Epithelial cell of esophagus (primary cell): ENCODE measurements at regions not wholly inside any gene's neighbourhood (a gene's known extent, or its start where the extent isn't known, plus 50 kb on each side); places are given as distances from the start of the nearest gene placed in this dataset.
"Not testable (repeated sequence)": the region's sequence is repeated elsewhere in the genome, so short reads cannot be mapped to it uniquely, and the experiment has no call there.

Experiments
- DNase-seq: peaks from one replicate; pipeline ENCODE4 v3.0.0; 2010; ENCODE audit warnings: low read depth
- H3K4me3 ChIP-seq: 2 replicates; pipeline ENCODE4 v1.5.1; 2011; ENCODE audit warnings: mild to moderate bottlenecking, low read length, control low read depth
- TF ChIP-seq, protein P1 (sequence below): IDR thresholded peaks from 2 replicates; pipeline ENCODE4 v1.5.1; 2011; ENCODE audit warnings: low read depth, mild to moderate bottlenecking, low read length, control low read depth, inconsistent platforms; ENCODE audit not compliant: insufficient read depth; ENCODE audit errors: missing control alignments

DNA sequence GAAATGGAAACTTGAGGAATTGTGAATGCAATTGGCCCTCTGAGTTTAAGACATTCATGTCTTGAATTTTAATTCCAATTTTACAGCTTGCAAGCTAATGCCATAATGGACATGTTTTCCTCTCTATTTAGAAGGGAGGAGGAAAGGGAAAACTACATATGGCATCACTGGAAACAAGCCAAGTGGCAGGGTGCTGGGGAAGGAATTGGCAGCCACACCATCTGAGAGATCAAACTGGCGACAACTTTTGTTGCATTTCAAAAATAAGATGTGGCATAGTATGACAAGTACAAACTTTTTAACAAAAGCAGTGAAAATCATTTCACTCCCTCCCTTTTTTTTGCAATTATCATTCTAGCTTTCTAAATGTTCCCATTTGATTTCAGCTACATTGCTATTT lies 615.6 kb downstream of the CENPC start:
- no peak overlapping the region for H3K4me3 ChIP-seq

DNA sequence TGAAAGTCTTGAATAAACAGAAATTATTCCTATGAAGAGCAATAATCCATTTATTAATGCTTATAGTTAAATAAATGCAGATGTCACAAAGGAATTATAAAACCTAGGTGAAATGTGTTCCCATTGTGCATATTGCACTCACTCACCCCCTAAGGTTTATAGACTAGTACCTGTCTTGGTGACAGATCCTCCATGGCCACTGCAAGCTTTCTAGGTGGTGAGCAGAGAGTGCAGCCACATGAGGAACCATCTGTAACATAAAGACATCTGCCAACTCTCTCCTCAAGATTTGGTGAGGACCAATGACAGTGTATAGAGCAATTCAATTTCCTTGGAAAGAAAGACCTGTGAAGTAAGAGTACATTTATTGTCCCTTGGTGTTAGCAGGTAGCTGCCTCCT lies 616.4 kb downstream of the CENPC start:
- not testable (repeated sequence) for DNase-seq, H3K4me3 ChIP-seq

More for the DNA sequence above, 615.6 kb downstream of the CENPC start:
- DNase-seq: no peak
- TF ChIP-seq, protein P1, sequence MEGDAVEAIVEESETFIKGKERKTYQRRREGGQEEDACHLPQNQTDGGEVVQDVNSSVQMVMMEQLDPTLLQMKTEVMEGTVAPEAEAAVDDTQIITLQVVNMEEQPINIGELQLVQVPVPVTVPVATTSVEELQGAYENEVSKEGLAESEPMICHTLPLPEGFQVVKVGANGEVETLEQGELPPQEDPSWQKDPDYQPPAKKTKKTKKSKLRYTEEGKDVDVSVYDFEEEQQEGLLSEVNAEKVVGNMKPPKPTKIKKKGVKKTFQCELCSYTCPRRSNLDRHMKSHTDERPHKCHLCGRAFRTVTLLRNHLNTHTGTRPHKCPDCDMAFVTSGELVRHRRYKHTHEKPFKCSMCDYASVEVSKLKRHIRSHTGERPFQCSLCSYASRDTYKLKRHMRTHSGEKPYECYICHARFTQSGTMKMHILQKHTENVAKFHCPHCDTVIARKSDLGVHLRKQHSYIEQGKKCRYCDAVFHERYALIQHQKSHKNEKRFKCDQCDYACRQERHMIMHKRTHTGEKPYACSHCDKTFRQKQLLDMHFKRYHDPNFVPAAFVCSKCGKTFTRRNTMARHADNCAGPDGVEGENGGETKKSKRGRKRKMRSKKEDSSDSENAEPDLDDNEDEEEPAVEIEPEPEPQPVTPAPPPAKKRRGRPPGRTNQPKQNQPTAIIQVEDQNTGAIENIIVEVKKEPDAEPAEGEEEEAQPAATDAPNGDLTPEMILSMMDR: no peak

DNA sequence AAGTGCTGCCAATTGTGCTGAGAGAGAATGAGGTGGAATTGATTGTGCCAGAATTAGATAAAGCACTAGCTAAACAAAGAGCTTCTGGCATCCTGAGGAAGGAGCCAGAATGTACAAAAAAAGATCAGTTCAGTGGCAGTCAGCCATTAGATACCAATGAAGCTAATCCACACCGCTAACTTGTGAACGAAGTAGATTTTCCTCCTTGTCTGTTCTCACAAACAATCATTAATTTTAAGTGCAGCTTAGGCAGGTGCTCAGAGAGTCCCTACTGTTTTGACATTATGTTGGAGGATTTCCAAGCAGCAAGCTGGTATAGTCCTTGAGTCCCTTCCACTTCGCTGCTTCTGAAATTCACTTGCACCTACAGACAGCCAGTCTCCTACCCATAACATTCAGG lies 617.4 kb downstream of the CENPC start:
- H3K4me3 ChIP-seq: no peak overlapping the region
- TF ChIP-seq, protein P1: no peak
- no peak for DNase-seq

DNA sequence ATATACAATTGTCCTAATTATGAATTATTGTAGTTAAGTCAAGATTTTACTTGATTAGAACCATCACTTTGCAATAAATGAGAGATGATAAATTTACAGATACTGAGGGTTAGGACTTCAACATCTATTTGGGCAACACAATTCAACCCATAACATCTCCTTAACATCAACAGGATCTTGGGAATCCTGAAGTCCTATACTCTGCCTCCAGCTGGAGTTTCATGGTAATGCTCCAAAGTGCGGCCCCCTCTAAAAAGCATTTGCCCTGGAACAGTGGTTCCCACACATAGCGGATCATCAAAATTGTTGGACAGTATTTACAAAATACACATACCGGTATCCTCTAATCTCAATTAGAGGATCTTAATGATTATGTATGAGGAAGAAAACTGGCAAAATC lies 618.6 kb downstream of the CENPC start:
- DNase-seq: no peak
- no peak overlapping the region for H3K4me3 ChIP-seq
- TF ChIP-seq, protein P1: no peak

DNA sequence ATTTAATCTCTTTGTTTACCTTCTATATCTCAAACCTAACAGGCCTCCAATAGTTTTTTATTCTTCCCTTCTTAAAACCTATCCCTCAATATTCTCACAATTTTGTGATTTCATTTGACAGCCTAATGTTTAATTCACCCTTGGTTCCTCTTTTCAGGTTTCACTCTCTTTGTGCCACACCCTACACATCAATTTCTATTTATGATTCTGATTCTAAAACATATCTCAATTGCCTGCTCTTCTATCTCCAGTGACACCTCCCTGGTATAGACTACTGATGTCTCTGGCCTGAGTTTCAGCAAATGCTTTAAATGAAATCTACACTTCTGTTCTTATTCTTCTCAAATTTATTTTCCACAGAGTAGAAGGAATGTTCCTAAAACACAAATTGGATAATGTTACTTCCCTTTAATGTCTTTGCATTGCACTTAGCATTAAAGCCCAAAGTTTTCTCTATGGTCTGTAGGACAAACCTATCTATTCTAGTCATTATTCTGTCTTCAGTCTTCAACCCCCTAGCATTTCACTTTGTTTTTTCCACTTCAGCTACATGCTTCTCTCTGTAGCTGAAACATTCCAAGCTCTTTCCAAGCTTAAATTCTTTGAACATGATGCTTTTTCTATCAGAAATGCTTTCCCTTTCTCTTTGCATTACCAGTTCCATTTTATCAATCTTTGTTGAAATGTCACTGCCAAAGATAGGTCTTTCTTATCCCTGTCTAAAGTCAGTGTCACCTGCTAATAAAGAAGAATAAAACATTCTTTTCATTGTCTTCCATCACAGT lies 622.0 kb downstream of the CENPC start:
- TF ChIP-seq, protein P1: no peak
- no peak overlapping the region for H3K4me3 ChIP-seq
- no peak for DNase-seq

DNA sequence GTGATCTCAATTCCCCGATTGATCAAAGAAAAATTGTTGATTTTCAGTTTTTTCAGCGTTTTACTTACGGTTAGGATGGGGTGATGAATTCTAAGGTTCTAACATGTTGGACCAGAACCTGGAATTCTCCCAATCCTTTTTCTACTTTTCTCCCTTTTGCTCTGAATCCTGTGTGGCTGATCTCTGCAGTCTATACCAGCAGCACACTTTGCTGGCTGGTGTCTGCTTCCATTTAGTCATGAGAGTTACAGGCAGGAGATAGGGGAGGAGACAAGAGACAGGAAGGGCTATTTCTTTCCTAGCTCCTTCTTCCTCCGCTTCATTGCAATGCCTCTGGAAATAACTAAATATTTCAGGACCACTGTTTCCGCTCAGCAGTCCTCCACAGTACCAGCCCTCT lies 623.9 kb downstream of the CENPC start:
- no peak for DNase-seq
- no peak overlapping the region for H3K4me3 ChIP-seq
- TF ChIP-seq, protein P1: no peak

DNA sequence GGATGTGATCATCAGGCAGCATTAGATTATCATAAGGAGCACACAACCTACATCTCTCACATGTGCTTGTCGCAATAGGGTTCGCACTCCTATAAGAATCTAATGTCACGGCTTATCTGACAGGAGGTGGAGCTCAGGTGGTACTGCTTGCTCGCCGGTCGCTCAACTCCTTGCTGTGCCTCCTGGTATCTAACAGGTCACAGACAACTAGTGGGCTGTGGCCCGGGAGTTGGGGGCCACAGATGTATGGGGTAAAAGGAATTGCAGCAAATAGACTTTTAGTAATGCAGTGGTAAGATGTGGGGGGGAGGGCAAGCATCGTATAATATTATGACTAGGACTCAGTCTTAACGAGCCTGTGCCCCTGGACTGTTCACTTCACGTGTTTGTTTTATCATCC lies 624.8 kb downstream of the CENPC start:
- TF ChIP-seq, protein P1: no peak
- no peak for DNase-seq
- H3K4me3 ChIP-seq: no peak overlapping the region
